Heart right ventricle (tissue), 16 donors: ENCODE measurements at regions not wholly inside any gene's neighbourhood (a gene's known extent, or its start where the extent isn't known, plus 50 kb on each side); places are given as distances from the start of the nearest gene placed in this dataset.

ENCODE experiments used
- ATAC-seq, 8 donors: fragments of 200-7000 bp; cut with Tn5 transposase; one replicate each; pipeline ENCODE4 v1.9.1; 2020; ENCODE audit warnings: mild to moderate bottlenecking in 8 of 8, moderate library complexity in 8 of 8, moderate number of reproducible peaks in 1 of 8
- DNase-seq, 2 donors: peaks; one replicate each; pipeline ENCODE4 v3.0.0-alpha.2; 2020
- H3K27ac ChIP-seq, 10 donors: fragments of 200-600 bp; sonication (generic) in 2 of 10; one replicate each; pipeline versions ENCODE4 v1.5.0 to v1.8.0; 2020 to 2022; ENCODE audit warnings: mild to moderate bottlenecking in 3 of 10
- H3K27me3 ChIP-seq, 7 donors: fragments of 200-600 bp; one replicate each; pipeline ENCODE4 v1.8.0; 2021 to 2022; ENCODE audit warnings: mild to moderate bottlenecking in 2 of 7
- H3K36me3 ChIP-seq, 9 donors: fragments of 200-600 bp; sonication (generic) in 1 of 9; one replicate each; pipeline versions ENCODE4 v1.5.0 to v1.8.0; 2020 to 2022; ENCODE audit warnings: mild to moderate bottlenecking in 2 of 9
- H3K4me1 ChIP-seq, 9 donors: fragments of 200-600 bp; sonication (generic) in 1 of 9; one replicate each; pipeline versions ENCODE4 v1.5.0 to v1.8.0; 2020 to 2022; ENCODE audit warnings: mild to moderate bottlenecking in 4 of 9
- H3K4me3 ChIP-seq, 10 donors: fragments of 200-600 bp; sonication (generic) in 2 of 10; one replicate each; pipeline versions ENCODE4 v1.5.0 to v1.8.0; 2020 to 2022; ENCODE audit warnings: mild to moderate bottlenecking in 7 of 10, moderate library complexity in 2 of 10
- H3K9me3 ChIP-seq, 11 donors: fragments of 200-600 bp in 10 of 11; sonication (generic) in 2 of 11; one replicate each; pipeline versions ENCODE4 v1.5.0 to v1.8.0; 2013 to 2022; ENCODE audit warnings: mild to moderate bottlenecking in 2 of 11, control low read depth in 1 of 11, moderate library complexity in 1 of 11
- WGBS, 2 donors: extraction: QIAGEN DNeasy Blood & Tissue Kit; methylation state at CpG; one replicate each; pipeline ENCODE4 v1.1.7; 2013; ENCODE audit warnings: inconsistent platforms in 1 of 2; 5-methylcytosine and 5-hydroxymethylcytosine counted together
- intact Hi-C, 10 donors: fragments of 100-400 bp; cut with DNase I; formaldehyde crosslinking; loops; one replicate each; pipeline versions ENCODE4 v1.11.1 to v1.14.2; 2022
- TF ChIP-seq, protein P1 (sequence below), 9 donors: fragments of 200-600 bp; sonication (generic) in 2 of 9; IDR thresholded peaks; one replicate each; pipeline versions ENCODE4 v1.5.0 to v1.8.0; 2021 to 2022; ENCODE audit warnings: antibody characterized with exemption in 9 of 9, mild to moderate bottlenecking in 5 of 9, moderate library complexity in 1 of 9
- donor health status: Arrhythmogenic right ventricular cardiomyopathy.
- donor health status: ischemic (EF 13 %, LVEDD 7.1; RV severe dilation, severe dysfunction).
- donor health status: healthy with polysubstance abuse.
- donor health status: DM: no; HTN: yes; CAD: no.
- donor health status: DM: no; HTN: no; CAD: no.
- donor health status: ischemic (EF 25% LVEDD 6.9; RV normal size, moderate dysfunction).
- donor health status: ischemic (EF 25% LVEDD 5.7; RV mildly dilated, moderate dysfunction).
- donor health status: healthy.
- donor health status: DM: yes; HTN: yes; CAD: no.
- donor health status: Ischemic cardiomyopathy.
- donor health status: ischemic (EF 35%, LVEDD 5.7; RV mildly dilated, moderate dysfunction).
- donor health status: nonischemic (EF 11% LVEDD 7.7; RV severe dilation, severe dysfunction).
- donor health status: DM: yes; HTN: yes; CAD: no.
- donor health status: PGD.
- donor health status: ischemic (EF 29% LVEDD 5.4; RV normal size, mild dysfunction).
- donor health status: nonischemic (EF 23%, LVEDD 6.1; RV moderate dilation, normal function).

DNA sequence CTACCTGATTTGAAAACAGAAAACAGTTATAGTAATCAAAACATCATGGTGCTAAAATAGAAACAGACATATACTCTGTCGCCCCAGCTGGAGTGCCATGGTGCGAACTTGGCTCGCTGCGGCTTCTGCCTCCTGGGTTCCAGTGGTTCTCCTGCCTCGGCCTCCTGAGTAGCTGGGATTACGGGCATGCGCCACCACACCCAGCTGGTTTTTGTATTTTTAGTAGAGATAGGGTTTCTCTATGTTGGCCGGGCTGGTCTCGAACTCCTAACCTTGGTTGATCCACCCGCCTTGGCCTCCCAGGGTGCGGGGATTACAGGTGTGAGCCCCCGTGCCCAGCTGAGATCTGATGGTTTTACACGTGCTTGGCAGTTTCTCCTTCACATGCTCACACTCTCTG lies 495.9 kb downstream of the ANXA1 start:
- H3K4me3 ChIP-seq = no peak overlapping the region
- H3K9me3 ChIP-seq = peaks cover 0 to 6% (median 0%) of the 10 kb centered on the region in 11 donors
- no peaks in the 10 kb centered on the region for H3K4me1 ChIP-seq
- DNase-seq = no peak
- WGBS, 2 donors = 89 to 91% methylated on average over 13 of the region's 13 CpGs
- TF ChIP-seq, protein P1, sequence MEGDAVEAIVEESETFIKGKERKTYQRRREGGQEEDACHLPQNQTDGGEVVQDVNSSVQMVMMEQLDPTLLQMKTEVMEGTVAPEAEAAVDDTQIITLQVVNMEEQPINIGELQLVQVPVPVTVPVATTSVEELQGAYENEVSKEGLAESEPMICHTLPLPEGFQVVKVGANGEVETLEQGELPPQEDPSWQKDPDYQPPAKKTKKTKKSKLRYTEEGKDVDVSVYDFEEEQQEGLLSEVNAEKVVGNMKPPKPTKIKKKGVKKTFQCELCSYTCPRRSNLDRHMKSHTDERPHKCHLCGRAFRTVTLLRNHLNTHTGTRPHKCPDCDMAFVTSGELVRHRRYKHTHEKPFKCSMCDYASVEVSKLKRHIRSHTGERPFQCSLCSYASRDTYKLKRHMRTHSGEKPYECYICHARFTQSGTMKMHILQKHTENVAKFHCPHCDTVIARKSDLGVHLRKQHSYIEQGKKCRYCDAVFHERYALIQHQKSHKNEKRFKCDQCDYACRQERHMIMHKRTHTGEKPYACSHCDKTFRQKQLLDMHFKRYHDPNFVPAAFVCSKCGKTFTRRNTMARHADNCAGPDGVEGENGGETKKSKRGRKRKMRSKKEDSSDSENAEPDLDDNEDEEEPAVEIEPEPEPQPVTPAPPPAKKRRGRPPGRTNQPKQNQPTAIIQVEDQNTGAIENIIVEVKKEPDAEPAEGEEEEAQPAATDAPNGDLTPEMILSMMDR (IDR thresholded peaks at IDR 0.05) = no peak
- intact Hi-C loops = no loop called here
- no peaks in the 10 kb centered on the region for H3K36me3 ChIP-seq
- no peaks in the 10 kb centered on the region for H3K27me3 ChIP-seq
- ATAC-seq = no peak
- no peak overlapping the region for H3K27ac ChIP-seq

DNA sequence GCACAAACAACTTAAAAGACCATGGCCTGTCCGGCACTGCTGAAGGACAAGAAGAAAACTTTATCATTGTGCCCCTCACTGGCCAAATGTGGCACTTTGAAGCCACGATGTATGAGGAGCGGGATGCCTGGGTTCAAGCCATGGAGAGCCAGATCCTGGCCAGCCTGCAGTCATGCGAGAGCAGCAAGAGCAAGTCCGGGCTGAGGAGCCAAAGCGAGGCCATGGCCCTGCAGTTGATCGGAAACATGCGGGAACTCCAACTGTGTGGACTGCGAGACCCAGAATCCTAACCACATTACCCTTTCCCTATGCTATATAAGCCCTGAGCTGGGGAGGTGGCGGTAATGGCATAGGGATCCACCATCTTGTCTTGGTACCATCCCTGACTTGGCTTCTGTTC lies 497.9 kb downstream of the ANXA1 start:
- Histone ChIP-seq H3K4me1 (no peaks in the 10 kb centered on the region), H3K27ac (no peak overlapping the region), H3K27me3 (no peaks in the 10 kb centered on the region), H3K4me3 (no peak overlapping the region), H3K36me3 (no peaks in the 10 kb centered on the region), H3K9me3 (peaks cover 0 to 6% (median 0%) of the 10 kb centered on the region in 11 donors)
- WGBS, 2 donors = 87 to 91% methylated on average over 10 of the region's 10 CpGs
- intact Hi-C loops = no loop called here
- TF ChIP-seq, protein P1 (IDR thresholded peaks at IDR 0.05) = no peak
- ATAC-seq = no peak
- DNase-seq = no peak

DNA sequence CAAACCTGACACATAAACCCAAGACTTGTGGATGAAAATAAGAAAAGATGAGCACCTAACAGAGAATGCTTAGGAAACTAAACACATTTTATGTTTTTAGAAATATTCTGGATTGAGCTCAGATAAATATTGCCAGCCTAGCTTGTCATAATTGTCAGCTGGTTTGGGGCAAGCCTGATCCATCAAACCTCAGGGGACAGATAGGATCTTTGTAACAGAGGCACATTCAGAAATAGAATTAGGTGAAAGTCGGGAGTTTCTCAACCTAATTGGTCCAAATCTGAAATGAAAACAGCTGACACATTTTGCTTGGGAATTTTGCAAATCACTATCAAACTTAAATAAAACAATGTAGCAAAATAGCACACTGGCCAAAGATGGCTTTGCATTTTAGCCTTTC lies 503.7 kb downstream of the ANXA1 start:
- H3K9me3 ChIP-seq = no peaks in the 10 kb centered on the region
- H3K36me3 ChIP-seq = no peaks in the 10 kb centered on the region
- intact Hi-C loops = no loop called here
- no peaks in the 10 kb centered on the region for H3K27me3 ChIP-seq
- TF ChIP-seq, protein P1 (IDR thresholded peaks at IDR 0.05) = no peak
- ATAC-seq (no peak), DNase-seq (no peak)
- no peak overlapping the region for H3K27ac ChIP-seq
- no peaks in the 10 kb centered on the region for H3K4me1 ChIP-seq
- no peak overlapping the region for H3K4me3 ChIP-seq
- 69 to 87% methylated on average over 1 of the region's 1 CpG for WGBS, 2 donors

DNA sequence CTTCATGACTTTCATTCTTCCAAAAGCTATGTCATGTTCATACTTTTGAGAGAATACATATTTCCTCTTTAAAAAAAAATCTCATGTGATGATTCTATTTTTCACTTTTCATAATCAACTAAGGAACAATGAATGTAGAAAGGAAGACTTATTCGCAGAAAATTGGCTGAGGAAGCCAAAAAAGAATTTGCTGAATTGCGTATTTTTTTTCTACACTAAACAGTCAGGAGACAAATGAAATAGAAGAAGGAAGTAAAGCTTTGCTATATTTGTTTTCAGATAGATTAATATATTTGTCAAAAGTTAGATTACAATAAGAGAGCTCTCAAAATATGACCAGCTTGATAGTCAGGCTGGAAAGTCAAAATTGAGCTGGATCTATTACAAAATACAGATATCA lies 504.2 kb downstream of the ANXA1 start:
- TF ChIP-seq, protein P1 (IDR thresholded peaks at IDR 0.05) = no peak
- no peaks in the 10 kb centered on the region for H3K27me3 ChIP-seq
- no peaks in the 10 kb centered on the region for H3K36me3 ChIP-seq
- no peaks in the 10 kb centered on the region for H3K4me1 ChIP-seq
- DNase-seq = no peak
- intact Hi-C loops = no loop called here
- H3K4me3 ChIP-seq = no peak overlapping the region
- no peaks in the 10 kb centered on the region for H3K9me3 ChIP-seq
- 78 to 81% methylated on average over 2 of the region's 2 CpGs for WGBS, 2 donors
- no peak for ATAC-seq
- no peak overlapping the region for H3K27ac ChIP-seq

DNA sequence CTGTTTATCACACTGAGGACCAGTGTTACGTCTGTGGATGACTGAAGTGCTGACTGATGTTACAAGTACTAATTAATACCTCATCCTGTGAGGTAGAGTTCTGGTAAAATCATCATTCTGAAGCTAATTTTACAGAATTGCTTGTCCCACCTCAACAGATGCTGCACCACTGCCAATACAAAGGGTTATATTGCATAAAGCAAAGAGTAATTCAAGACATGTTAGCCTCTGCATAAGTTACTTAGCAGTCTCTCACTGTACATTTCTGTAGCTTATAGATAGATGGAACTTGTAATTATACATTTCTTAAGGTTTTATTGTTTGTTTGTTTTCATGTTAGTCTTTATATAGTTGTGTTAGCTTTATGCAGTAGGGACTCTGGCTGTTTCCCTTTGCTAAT lies 513.6 kb downstream of the ANXA1 start:
- H3K9me3 ChIP-seq = no peaks in the 10 kb centered on the region
- H3K4me1 ChIP-seq = no peaks in the 10 kb centered on the region
- DNase-seq (no peak), ATAC-seq (no peak)
- no peaks in the 10 kb centered on the region for H3K27me3 ChIP-seq
- TF ChIP-seq, protein P1 (IDR thresholded peaks at IDR 0.05) = no peak
- WGBS, 2 donors = 46 to 48% methylated on average over 1 of the region's 1 CpG
- no peaks in the 10 kb centered on the region for H3K36me3 ChIP-seq
- H3K4me3 ChIP-seq = no peak overlapping the region
- H3K27ac ChIP-seq = no peak overlapping the region
- intact Hi-C loops = no loop called here
